ENCODE measurements at regions not wholly inside any gene's neighbourhood (a gene's known extent, or its start where the extent isn't known, plus 50 kb on each side); places are given as distances from the start of the nearest gene placed in this dataset.

DNA sequence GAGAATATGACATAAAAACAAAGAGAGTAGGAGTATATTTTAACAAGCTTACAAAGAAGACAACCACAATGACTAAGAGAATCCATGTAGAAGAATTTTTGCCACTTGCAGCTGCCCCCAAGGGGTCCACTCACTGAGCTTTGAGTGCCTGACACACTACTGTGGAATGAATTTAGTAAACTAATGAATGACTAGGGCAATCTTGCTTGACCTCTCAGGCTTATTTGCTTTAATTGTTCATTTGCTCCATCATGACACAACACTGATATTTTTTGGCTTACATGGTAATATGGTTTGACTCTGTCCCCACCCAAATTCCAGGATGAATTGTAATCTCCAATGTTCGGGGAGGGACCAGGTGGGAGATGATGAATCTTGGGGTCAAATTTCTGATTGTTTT, 249.1 kb upstream of the FAR2 start:
- TF ChIP-seq, protein P1, sequence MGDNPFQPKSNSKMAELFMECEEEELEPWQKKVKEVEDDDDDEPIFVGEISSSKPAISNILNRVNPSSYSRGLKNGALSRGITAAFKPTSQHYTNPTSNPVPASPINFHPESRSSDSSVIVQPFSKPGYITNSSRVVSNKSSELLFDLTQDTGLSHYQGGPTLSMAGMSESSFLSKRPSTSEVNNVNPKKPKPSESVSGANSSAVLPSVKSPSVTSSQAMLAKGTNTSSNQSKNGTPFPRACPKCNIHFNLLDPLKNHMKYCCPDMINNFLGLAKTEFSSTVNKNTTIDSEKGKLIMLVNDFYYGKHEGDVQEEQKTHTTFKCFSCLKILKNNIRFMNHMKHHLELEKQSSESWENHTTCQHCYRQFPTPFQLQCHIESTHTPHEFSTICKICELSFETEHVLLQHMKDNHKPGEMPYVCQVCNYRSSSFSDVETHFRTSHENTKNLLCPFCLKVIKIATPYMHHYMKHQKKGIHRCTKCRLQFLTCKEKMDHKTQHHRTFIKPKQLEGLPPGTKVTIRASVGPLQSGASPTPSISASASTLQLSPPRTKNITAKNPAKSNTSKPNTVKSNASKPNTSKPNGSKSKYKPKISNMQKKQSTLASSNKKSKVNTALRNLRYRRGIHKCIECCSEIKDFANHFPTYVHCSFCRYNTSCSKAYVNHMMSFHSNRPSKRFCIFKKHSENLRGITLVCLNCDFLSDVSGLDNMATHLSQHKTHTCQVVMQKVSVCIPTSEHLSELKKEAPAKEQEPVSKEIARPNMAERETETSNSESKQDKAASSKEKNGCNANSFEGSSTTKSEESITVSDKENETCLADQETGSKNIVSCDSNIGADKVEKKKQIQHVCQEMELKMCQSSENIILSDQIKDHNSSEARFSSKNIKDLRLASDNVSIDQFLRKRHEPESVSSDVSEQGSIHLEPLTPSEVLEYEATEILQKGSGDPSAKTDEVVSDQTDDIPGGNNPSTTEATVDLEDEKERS (tag by site-specific recombination; IDR thresholded peaks at IDR 0.05): no peak
- TF ChIP-seq, protein P2, sequence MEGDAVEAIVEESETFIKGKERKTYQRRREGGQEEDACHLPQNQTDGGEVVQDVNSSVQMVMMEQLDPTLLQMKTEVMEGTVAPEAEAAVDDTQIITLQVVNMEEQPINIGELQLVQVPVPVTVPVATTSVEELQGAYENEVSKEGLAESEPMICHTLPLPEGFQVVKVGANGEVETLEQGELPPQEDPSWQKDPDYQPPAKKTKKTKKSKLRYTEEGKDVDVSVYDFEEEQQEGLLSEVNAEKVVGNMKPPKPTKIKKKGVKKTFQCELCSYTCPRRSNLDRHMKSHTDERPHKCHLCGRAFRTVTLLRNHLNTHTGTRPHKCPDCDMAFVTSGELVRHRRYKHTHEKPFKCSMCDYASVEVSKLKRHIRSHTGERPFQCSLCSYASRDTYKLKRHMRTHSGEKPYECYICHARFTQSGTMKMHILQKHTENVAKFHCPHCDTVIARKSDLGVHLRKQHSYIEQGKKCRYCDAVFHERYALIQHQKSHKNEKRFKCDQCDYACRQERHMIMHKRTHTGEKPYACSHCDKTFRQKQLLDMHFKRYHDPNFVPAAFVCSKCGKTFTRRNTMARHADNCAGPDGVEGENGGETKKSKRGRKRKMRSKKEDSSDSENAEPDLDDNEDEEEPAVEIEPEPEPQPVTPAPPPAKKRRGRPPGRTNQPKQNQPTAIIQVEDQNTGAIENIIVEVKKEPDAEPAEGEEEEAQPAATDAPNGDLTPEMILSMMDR (tag by site-specific recombination; IDR thresholded peaks at IDR 0.05): no peak
- TF ChIP-seq ZFP37 (tag by site-specific recombination; IDR thresholded peaks at IDR 0.05) (no peak), GLI4 (tag by site-specific recombination; IDR thresholded peaks at IDR 0.05) (no peak), ZNF501 (tag by site-specific recombination; IDR thresholded peaks at IDR 0.05) (no peak), SCRT1 (tag by site-specific recombination; IDR thresholded peaks at IDR 0.05; ENCODE audit: borderline replicate concordance) (no peak)
- TF ChIP-seq, protein P3, sequence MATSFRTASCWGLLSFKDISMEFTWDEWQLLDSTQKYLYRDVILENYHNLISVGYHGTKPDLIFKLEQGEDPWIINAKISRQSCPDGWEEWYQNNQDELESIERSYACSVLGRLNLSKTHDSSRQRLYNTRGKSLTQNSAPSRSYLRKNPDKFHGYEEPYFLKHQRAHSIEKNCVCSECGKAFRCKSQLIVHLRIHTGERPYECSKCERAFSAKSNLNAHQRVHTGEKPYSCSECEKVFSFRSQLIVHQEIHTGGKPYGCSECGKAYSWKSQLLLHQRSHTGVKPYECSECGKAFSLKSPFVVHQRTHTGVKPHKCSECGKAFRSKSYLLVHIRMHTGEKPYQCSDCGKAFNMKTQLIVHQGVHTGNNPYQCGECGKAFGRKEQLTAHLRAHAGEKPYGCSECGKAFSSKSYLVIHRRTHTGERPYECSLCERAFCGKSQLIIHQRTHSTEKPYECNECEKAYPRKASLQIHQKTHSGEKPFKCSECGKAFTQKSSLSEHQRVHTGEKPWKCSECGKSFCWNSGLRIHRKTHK (tag by site-specific recombination; IDR thresholded peaks at IDR 0.05): no peak
- H3K27ac ChIP-seq (ENCODE audit: extremely low read depth, low read depth, low read length): no peak overlapping the region
- ChIA-PET CTCF (no interaction called here), POLR2A (no interaction called here)
- no peak overlapping the region for H3K4me3 ChIP-seq (ENCODE audit: low read depth, low read length)
- H3K4me1 ChIP-seq (ENCODE audit: control insufficient read depth, insufficient read depth, low read length): no peaks in the 10 kb centered on the region
- no peaks in the 10 kb centered on the region for H3K36me3 ChIP-seq (ENCODE audit: control insufficient read depth in 2 of 2, insufficient read depth in 1 of 2, low read length in 2 of 2)
- H3K9me3 ChIP-seq (ENCODE audit: control insufficient read depth, insufficient read depth, low read depth, low read length): no peaks in the 10 kb centered on the region; the same call in 1 of the 2 replicates

DNA sequence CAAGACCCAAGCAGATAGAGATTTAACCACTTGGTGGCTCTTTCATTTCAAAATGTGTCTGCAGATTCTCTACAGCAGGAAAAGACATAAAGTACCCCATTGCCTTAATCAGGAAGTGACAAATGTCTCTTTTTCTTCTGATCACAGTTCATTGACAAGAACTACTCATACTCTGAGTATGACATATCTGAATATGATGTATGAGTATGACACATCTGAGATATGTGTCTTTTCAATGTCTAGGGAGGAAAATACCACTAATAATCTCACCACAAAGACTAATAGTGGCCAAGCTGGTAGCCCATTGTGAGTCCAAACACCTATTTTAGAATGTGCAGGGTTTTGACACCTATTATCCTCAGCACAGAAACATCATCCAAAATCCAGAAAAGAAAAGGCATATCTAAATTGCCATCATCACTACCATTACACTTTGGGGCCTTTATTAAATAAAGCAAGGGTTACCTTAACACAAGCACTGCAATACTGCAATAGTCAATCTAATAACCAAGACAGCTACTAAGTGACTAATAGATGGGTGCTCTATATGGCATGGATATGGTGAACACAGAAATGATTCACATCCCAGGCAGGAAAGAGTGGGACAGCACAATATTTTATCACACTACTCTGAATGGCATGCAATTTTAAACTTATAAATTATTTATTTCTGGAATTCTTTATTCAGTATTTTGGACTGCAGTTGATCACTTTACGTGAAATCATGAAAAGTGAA, 243.7 kb upstream of the FAR2 start:
- Histone ChIP-seq H3K36me3 (ENCODE audit: control insufficient read depth in 2 of 2, insufficient read depth in 1 of 2, low read length in 2 of 2) (no peaks in the 10 kb centered on the region), H3K9me3 (ENCODE audit: control insufficient read depth, insufficient read depth, low read depth, low read length) (no peaks in the 10 kb centered on the region; the same call in 1 of the 2 replicates), H3K4me3 (ENCODE audit: low read depth, low read length) (no peak overlapping the region), H3K27ac (ENCODE audit: extremely low read depth, low read depth, low read length) (no peak overlapping the region), H3K4me1 (ENCODE audit: control insufficient read depth, insufficient read depth, low read length) (no peaks in the 10 kb centered on the region)
- ChIA-PET CTCF (no interaction called here), POLR2A (no interaction called here)
- TF ChIP-seq ZBTB8A (tag by site-specific recombination; IDR thresholded peaks at IDR 0.05) (no peak), ZNF416 (tag by site-specific recombination; IDR thresholded peaks at IDR 0.05) (no peak), ZNF555 (tag by site-specific recombination; conservative IDR thresholded peaks at IDR 0.05) (no peak), ZNF514 (tag by site-specific recombination; IDR thresholded peaks at IDR 0.05) (no peak)

DNA sequence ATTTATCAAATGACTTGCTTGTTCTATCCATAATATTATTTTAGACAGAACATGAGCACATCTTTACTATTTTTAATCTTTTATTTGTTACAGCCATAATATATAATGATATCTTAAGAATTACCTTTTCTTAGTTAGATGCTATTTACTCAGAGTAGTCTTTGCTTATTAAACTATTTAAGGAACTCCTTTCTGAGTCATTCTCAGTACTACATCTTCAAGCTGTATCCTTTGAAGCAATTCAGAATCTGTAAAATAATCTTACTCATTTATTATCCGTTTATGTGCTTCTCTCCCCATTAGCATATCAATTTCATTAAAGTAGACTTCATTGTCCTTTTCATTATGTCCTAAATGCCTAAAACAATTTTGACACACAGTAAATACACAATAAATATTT, 240.4 kb upstream of the FAR2 start:
- Histone ChIP-seq H3K27ac (ENCODE audit: extremely low read depth, low read depth, low read length) (no peak overlapping the region), H3K9me3 (ENCODE audit: control insufficient read depth, insufficient read depth, low read depth, low read length) (no peaks in the 10 kb centered on the region), H3K4me3 (ENCODE audit: low read depth, low read length) (no peak overlapping the region), H3K4me1 (ENCODE audit: control insufficient read depth, insufficient read depth, low read length) (no peaks in the 10 kb centered on the region), H3K36me3 (ENCODE audit: control insufficient read depth in 2 of 2, insufficient read depth in 1 of 2, low read length in 2 of 2) (no peaks in the 10 kb centered on the region)
- ChIA-PET POLR2A (no interaction called here), CTCF (interaction anchor here (0.6 kb wide), 1 partner anchor 24 kb away, joined by 3 read pairs; no protein-coding TSS in a partner anchor)
- TF ChIP-seq ZNF624 (tag by site-specific recombination; IDR thresholded peaks at IDR 0.05): no peak
- no peak for TF ChIP-seq ZNF121 (tag by site-specific recombination; IDR thresholded peaks at IDR 0.05)

All from HEK293 (cell line).